NCI-H1436 (cell line): ENCODE measurements at regions not wholly inside any gene's neighbourhood (a gene's known extent, or its start where the extent isn't known, plus 50 kb on each side); places are given as distances from the start of the nearest gene placed in this dataset.
A peak's percentile ranks its signal among the peaks of the same experiment; 100 is the strongest.

Experiments used
- DNase-seq: peaks from one replicate; lab custom pipeline; 2025; lab: John Stamatoyannopoulos, UW

- no peak for DNase-seq
These were observed 64.7 kb downstream of the ARRDC4 start for GRCh38 chr15:98025237-98025636.

DNA sequence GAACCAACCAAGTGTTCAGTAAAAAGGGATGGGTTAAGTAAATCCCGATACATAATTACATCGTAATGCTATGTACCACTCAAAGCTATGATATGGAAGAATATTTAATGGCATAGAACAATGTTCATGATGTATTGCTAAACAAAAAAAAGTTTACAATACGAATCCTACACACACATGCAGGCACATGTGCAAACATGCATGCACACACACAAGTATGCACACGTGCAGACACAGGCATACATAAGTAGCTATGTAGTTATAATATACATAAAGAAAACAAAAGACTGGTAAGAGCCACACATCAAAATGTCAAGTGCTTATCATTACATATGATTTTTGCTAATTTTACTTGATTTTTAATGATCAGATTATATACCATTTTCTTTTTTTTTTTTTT, 74.2 kb downstream of the ARRDC4 start:
- DNase-seq = no peak

DNA sequence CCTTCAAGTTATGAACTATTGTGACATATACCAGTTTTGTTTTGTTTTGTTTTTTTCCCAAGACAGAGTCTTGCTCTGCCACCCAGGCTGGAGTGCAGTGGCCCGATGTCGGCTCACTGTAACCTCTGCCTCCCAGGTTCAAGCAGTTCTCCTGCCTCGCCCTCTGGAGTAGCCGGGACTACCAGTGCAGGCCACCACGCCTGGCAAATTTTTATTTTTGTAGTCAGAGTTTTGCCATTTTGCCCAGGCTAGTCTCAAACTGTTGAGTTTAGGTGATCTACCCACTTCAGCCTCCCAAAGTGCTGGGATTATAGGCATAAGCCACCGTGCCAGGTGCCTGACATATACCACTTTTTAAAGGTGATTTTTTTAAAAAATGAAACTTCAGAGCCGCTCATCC, 74.6 kb downstream of the ARRDC4 start:
- DNase-seq = no peak

GRCh38 chr15:98035577-98036010, 75.1 kb downstream of the ARRDC4 start:
- DNase-seq = no peak

DNA sequence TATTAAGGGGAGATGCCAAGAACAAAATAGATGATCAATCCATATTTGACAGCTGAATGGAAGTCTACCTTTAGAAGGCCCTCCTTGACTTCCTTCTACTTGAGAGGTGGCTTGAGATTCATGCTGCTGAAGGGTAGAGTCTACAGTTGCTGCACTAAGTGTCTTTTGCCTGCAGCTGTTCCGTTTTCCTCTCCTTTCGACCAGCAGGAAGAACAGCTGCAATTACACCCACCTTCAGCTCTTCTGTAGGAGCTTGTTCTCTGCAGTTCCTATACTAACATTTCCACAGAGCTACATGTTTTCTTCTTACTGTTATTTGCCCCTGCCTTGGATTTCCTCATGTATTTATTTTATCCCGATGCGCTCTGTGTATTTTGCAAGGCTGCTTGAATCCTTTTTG, 79.1 kb downstream of the ARRDC4 start:
- DNase-seq = no peak

DNA sequence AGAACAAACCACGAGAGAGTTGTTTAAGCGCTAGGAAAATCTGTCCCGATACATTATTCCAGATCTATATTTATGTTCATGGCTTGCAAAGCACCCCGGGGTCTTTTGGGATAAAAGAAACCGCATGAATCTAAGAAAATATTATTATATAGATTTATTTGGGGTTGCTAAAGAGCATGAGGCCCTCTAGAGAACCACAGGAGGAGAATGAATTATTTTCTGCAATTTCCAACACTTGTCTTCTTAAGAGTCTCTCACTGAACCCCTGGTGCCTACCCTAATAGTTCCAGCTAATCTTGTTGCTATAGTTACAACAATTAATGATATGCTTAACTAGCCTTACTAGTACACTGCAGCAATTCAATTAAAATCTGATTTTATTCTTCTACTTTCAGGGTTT, 79.6 kb downstream of the ARRDC4 start:
- DNase-seq = no peak

DNA sequence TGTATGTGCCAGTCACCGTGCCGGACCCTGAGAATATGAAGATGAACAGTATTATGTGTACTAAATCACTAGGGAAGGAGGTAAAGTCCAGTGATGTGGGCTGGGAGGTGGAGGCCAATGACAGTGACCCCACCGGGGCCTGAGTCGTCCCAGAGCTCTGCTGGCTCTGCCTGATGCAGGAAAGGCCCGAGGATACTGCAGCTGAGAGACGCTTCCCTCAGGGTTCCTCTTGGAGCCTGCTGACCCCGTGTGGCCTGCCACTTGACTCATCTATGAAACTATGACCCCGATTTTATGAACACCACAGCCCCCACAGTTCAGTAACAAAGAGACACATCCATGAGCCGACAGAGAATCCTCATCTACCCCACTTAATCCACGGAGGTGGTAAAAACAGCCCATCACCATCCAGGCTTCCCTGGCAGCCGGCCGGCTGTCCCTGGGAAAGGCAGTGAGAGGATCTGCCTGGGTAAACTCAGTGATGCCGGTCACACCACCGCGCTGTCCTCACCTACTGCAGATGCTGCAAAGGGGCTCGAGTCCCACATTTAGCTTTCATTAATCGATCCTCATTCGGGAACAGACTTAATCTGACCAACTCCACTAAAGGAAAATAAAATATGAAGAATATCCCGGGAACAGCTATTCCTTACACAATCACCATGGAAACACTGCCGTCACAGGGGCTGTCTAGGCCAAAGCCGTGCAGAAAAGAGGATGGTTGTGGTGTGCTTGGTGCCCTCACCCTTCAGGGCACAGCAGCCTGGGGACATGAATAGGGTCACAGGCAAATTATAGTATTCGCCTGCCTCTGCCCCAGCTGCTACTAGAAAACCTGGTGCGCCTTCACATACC, 82.9 kb downstream of the ARRDC4 start:
- DNase-seq = no peak

GRCh38 chr15:98051734-98052133, 91.2 kb downstream of the ARRDC4 start:
- no peak for DNase-seq

- no peak for DNase-seq
These were observed 97.0 kb downstream of the ARRDC4 start for GRCh38 chr15:98057453-98057852.

DNA sequence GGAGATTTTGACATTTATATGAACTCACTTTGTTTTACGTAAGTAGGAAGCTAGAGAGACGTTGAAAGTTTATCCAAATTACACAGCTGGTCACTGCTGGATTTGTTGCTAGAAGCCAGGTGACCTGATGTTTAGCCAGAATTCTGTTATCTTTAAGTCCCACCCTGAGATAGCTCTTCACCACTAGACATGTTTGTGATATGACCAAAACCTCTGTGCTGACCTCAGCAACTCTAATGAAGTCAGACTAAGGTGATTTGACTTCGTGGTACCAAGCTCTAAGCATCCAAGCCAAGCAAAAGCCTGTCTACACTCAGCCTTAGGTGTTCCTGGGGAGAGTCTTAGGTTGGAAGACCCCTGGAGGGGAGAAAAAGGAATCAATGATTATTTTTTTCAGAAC, 102.4 kb downstream of the ARRDC4 start:
- DNase-seq = no peak

DNA sequence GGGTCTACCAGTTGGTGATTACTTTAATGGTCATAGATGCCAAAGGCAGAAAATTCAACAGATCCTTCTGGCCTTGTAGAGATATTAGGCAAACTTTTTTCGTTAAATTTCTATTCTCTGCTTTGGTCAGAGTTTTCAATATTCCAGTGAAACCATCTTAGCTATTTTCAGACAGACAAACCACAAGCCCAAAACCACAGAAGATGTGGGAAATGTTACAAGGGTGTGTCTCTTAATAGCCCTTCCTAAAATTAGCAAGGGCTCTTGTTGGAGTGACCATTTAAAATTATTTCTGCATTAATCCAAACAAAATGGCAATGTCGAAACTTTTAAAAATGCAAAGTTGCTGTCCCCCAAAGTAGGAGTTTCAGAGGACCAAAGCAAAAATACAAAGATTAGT, 102.8 kb downstream of the ARRDC4 start:
- no peak for DNase-seq

DNA sequence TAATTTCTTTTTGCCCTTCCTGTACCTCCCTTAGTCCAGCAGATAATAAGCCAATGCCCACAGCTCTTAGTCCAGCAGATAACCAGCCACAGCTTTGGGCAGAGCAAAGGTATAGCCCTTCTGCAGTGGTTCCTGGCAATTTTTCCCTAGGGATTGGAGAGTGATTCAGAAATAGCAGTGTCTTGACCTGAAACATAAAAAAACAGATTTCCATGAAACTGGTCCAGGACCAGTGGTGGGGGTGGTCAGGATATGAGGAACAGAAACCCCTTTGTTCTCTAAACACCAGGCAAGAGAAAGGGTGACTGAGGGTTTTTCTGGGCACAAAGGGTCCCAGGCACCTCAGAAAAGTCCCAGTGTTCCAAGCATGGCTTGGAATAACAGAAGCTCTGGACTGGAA, 103.4 kb downstream of the ARRDC4 start:
- no peak for DNase-seq

GRCh38 chr15:98067339-98067738, 106.8 kb downstream of the ARRDC4 start:
- DNase-seq = peak; percentile 23

DNA sequence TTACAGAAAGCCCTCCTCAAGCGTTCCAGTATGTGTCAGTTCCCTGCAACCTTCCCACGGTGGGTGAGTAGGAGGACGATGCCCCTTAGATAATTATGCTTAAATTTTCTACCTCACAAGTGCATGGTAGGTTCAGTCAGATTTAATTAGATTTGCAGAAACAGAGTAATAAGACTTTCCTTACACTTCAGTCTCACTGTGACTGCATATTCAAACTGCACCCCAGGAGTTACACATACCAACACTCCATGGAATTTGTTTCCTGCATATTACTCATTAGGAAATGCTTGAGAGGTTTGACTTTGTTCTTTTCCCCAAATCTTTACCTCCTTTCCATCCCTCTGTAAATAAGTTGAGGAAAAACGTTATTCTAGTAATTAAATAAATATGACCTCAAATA, 108.8 kb downstream of the ARRDC4 start:
- no peak for DNase-seq

- DNase-seq = no peak
These were observed 109.6 kb downstream of the ARRDC4 start for GRCh38 chr15:98070137-98070536.

GRCh38 chr15:98071786-98072185, 111.3 kb downstream of the ARRDC4 start:
- no peak for DNase-seq

DNA sequence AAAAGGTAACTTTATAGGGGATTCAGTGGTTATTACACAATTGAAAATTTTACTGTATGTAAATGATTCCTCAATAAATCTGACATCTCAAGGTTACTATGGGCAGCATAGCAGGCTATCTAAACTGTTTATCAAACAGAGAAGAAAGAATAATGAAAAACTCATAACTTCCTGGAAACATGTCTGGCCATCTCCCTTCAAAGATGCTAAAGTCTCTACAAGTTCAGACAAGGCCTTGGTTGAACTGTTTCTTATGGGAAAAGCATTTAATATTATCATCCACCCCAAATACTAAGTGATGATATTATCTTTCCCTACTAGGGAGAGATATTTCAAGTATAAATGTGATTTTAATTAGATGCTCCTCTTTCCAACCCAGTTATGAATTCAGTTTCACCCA, 114.9 kb downstream of the ARRDC4 start:
- no peak for DNase-seq

DNA sequence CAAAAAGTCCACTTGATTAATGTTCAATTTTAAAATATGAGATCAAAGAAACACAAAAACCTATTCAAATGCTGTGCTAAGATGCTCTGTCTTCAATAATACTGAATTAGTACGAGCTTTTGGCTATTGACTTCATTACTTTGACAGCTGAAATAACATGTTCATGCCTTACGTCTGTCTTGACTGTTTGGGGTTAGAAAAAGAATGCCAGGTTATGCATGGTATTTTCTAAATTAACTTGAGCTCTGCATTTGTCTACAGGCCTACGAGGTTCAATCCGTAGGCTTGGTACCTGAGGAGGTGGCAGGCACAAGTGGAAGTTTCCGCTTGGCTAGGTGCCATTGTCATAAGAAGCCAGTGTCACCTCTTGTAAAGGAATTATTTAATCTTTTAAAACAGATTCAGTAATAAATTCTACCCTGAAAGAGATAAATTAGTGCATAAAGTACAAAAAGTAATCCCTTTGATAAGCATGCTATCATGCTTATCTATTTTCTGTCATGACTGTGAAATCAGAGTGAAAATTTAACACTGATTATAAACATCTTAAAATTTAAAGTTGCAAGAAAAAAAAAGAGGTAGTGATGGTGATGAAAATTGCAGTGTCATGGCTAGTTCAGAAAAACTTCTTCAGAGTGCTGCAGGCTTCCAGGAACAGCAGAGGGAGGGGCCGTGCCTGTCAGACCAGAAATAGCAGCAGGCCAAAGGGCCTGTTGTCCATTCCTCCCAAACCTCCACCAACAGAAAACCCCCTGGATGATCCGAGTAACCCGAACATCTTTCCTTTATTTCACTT, 115.7 kb downstream of the ARRDC4 start:
- no peak for DNase-seq

- DNase-seq = no peak
These were observed 116.7 kb downstream of the ARRDC4 start for GRCh38 chr15:98077186-98077585.

DNA sequence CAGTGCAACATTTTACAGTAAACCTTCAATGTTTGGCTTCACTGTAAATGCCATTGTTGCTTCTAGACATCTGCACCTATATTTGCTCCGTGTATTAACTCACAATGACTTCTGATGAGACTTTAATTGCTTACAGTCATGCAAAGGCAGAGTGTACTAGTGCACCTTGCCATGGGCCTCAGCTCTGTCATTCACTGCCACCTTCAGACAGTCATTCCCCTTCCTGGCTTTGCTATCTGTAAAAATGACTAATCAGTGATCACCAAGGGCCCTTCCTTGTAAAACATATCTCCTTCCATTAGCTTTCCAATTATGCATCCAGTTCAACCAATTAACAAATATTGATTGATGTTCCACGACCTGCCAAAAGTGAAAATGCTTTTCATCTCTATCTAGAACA, 120.3 kb downstream of the ARRDC4 start:
- DNase-seq = no peak

DNA sequence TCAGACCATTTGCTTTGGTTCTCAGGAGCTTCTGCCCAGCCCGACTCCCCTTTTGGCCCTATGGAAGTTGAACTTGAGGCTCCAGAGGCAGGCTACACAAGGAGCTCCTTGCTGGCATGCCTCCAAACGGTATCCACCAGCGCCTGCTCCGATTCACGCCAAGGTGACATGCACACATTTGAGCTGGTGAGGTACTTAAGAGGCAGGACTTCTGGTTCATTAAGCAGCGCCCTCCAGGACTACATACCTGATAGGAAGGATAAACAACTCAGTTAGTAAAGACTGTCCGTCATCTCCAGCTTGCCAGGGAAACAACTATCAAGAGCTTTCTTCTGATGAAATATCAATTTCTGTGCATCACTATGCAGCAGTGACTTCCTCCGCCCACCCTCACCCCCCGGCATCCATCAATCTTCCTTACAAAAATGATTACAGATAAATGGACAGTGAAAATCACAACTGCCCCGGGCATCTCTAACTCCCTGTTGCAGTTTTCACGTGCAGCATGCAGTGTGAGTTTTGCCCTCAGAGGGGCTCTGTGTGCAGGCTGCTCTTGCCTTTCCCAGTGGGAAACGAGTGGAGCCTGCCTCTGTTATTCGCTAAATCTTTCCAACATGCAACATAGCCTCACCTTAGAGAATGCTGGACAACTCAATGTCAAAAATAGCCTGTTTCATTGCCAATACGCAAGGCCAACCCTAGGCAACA, 122.9 kb downstream of the ARRDC4 start:
- DNase-seq = no peak

DNA sequence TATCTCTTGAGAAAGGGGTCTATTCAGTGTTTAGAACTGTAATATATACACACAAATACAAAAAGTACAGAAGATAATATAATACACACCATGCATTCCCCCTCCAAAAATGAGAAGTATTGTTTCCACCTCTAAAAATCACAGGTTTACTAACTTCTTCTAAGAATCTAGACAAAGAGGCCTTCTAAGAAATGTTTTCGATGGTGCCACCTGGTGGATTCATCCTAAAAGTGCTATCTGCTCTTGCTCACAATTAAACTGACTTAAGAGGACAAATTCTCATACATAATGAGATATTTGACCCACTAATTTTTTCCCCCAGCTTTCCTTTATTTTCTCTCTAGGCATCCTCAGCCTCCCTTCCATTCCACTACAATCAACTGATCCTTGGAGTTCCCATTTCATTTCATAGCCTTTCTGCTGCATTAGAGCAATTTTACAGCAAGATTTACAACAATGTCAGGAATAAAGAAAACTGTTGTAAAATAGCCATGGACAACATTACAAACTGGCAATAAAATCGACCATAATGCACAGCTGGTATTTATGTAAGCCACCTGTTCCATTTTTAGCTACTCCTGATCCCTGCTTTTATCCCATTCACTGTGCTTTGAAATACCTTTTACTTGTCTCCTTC, 124.6 kb downstream of the ARRDC4 start:
- no peak for DNase-seq
